ENCODE measurements at regions not wholly inside any gene's neighbourhood (a gene's known extent, or its start where the extent isn't known, plus 50 kb on each side); places are given as distances from the start of the nearest gene placed in this dataset.

GRCh38 chr3:69558912-69559311, 173.0 kb upstream of the FRMD4B start:
- TF ChIP-seq POLR2A (IDR thresholded peaks at IDR 0.05; ENCODE audit: low read depth, low read length) (no peak), JUN (IDR thresholded peaks at IDR 0.05; ENCODE audit: borderline replicate concordance, insufficient read depth, insufficient read length, low read depth) (no peak), MYC (IDR thresholded peaks at IDR 0.05; ENCODE audit: low read depth, low read length) (no peak), FOS (IDR thresholded peaks at IDR 0.05; ENCODE audit: borderline replicate concordance, insufficient read depth, low read length) (no peak), EZH2 (IDR thresholded peaks at IDR 0.05; ENCODE audit: borderline replicate concordance, low read depth, low read length, severe bottlenecking) (no peak), POLR2AphosphoS5 (IDR thresholded peaks at IDR 0.05; ENCODE audit: insufficient read depth, low read depth, low read length) (no peak), GATA2 (IDR thresholded peaks at IDR 0.05; ENCODE audit: insufficient read depth, insufficient read length, low read depth, low read length) (no peak)
- TF ChIP-seq, protein P1, sequence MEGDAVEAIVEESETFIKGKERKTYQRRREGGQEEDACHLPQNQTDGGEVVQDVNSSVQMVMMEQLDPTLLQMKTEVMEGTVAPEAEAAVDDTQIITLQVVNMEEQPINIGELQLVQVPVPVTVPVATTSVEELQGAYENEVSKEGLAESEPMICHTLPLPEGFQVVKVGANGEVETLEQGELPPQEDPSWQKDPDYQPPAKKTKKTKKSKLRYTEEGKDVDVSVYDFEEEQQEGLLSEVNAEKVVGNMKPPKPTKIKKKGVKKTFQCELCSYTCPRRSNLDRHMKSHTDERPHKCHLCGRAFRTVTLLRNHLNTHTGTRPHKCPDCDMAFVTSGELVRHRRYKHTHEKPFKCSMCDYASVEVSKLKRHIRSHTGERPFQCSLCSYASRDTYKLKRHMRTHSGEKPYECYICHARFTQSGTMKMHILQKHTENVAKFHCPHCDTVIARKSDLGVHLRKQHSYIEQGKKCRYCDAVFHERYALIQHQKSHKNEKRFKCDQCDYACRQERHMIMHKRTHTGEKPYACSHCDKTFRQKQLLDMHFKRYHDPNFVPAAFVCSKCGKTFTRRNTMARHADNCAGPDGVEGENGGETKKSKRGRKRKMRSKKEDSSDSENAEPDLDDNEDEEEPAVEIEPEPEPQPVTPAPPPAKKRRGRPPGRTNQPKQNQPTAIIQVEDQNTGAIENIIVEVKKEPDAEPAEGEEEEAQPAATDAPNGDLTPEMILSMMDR (IDR thresholded peaks at IDR 0.05; ENCODE audit: extremely low read depth in 1 of 2, insufficient read depth in 1 of 2, low read depth in 1 of 2, low read length in 2 of 2), result no peak
- TF ChIP-seq, protein P2, sequence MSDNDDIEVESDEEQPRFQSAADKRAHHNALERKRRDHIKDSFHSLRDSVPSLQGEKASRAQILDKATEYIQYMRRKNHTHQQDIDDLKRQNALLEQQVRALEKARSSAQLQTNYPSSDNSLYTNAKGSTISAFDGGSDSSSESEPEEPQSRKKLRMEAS (IDR thresholded peaks at IDR 0.05; ENCODE audit: insufficient read depth, insufficient read length), result no peak

All from endothelial cell of umbilical vein (primary cell).